K562 (cell line): ENCODE measurements at regions not wholly inside any gene's neighbourhood (a gene's known extent, or its start where the extent isn't known, plus 50 kb on each side); places are given as distances from the start of the nearest gene placed in this dataset.

Experiments used
- ATAC-seq: fragments of 200-7000 bp; cut with Tn5 transposase; 3 replicates; pipeline ENCODE4 v1.9.1; 2020; ENCODE audit warnings: moderate library complexity
- BruUV-seq: library from RNA; stranded (reverse); fragments of 400-500 nt; replicated peaks from 2 replicates; lab custom pipeline; 2021; lab: Mats Ljungman, UMichigan
- CTCF ChIA-PET: fragments of 300-600 bp; formaldehyde crosslinking; extraction: SDS; loops from one replicate; lab custom pipeline; 2021; ENCODE audit warnings: low intra/inter-chr PET ratio; lab: Yijun Ruan, JAX
- POLR2A ChIA-PET: fragments of 300-600, 350-650 bp; sonication (Branson Sonifier 250); formaldehyde crosslinking; extraction: SDS; loops from one replicate; lab custom pipeline; 2021; ENCODE audit warnings: antibody characterized with exemption, inconsistent platforms; lab: Yijun Ruan, JAX
- DNase-seq, 4 experiments: peaks; one replicate each; pipeline versions ENCODE4 v3.0.0 to v3.0.0-alpha.2; 2011 to 2018; ENCODE audit warnings: low spot score in 3 of 4, mixed read lengths in 3 of 4; ENCODE audit errors: extremely low read depth in 1 of 4
- FAIRE-seq: peaks from 2 replicates; lab custom pipeline; 2011; peaks lifted over from hg19 to GRCh38; lab: Jason Lieb, UNC
- H2AFZ ChIP-seq: 2 replicates; pipeline ENCODE4 v1.6.0; 2011; ENCODE audit warnings: low read depth, low read length, control low read depth, inconsistent platforms
- H3K27ac ChIP-seq: fragments of 200-600 bp; 3 replicates; pipeline ENCODE4 v1.8.0; 2011; ENCODE audit warnings: low read depth, mild to moderate bottlenecking, control low read depth, inconsistent platforms, low read length, moderate library complexity, mixed read lengths; ENCODE audit errors: extremely low read depth
- H3K27me3 ChIP-seq, 2 experiments: fragments of 300-600 bp in 1 of 2; 2 replicates in 1 of 2; 3 replicates in 1 of 2; pipeline versions ENCODE4 v1.6.0 to v1.8.0; 2011; ENCODE audit warnings: inconsistent platforms in 2 of 2, low read length in 2 of 2, mild to moderate bottlenecking in 1 of 2, mixed read lengths in 1 of 2, moderate library complexity in 1 of 2; ENCODE audit not compliant: control insufficient read depth in 2 of 2, insufficient read depth in 2 of 2
- H3K36me3 ChIP-seq: fragments of 300-600 bp; 3 replicates; pipeline ENCODE4 v1.8.0; 2011; ENCODE audit warnings: mild to moderate bottlenecking, low read length, inconsistent platforms; ENCODE audit not compliant: control insufficient read depth, insufficient read depth
- H3K4me1 ChIP-seq, 2 experiments: fragments of 200-600 bp in 1 of 2; replicated peaks in 1 of 2; 2 replicates in 1 of 2; 3 replicates in 1 of 2; pipeline versions ENCODE4 v1.5.1 to v1.8.0; 2011; ENCODE audit warnings: inconsistent platforms in 2 of 2, low read length in 2 of 2, mild to moderate bottlenecking in 1 of 2, mixed read lengths in 1 of 2, moderate library complexity in 1 of 2; ENCODE audit not compliant: control insufficient read depth in 2 of 2, insufficient read depth in 2 of 2
- H3K4me2 ChIP-seq: 2 replicates; pipeline ENCODE4 v1.6.1; 2011; ENCODE audit warnings: low read length, control low read depth, inconsistent platforms, mixed read lengths; ENCODE audit not compliant: insufficient read depth
- H3K4me3 ChIP-seq: fragments of 200-600 bp; sonication (generic), shearing (Covaris generic); 2 replicates; pipeline ENCODE4 v1.5.1; 2016; ENCODE audit warnings: control low read depth, inconsistent platforms
- H3K79me2 ChIP-seq: fragments of 200-600 bp; 3 replicates; pipeline ENCODE4 v1.8.0; 2011; ENCODE audit warnings: low read length, inconsistent platforms; ENCODE audit not compliant: control insufficient read depth, insufficient read depth
- H3K9ac ChIP-seq, 2 experiments: 2 replicates each; pipeline versions ENCODE4 v1.6.0 to v1.6.1; 2011; ENCODE audit warnings: low read depth in 2 of 2, low read length in 2 of 2, control low read depth in 1 of 2, inconsistent platforms in 1 of 2, mild to moderate bottlenecking in 1 of 2, mixed read lengths in 1 of 2; ENCODE audit not compliant: insufficient read depth in 1 of 2
- H3K9me1 ChIP-seq: one replicate; pipeline ENCODE4 v1.6.0; 2011; ENCODE audit warnings: inconsistent platforms, mild to moderate bottlenecking, low read length, moderate library complexity; ENCODE audit not compliant: control insufficient read depth, insufficient read depth
- H3K9me3 ChIP-seq: replicated peaks from 2 replicates; pipeline ENCODE4 v1.5.1; 2011; ENCODE audit warnings: low read depth, low read length, inconsistent platforms; ENCODE audit not compliant: control insufficient read depth, insufficient read depth
- H4K20me1 ChIP-seq: replicated peaks from 2 replicates; pipeline ENCODE4 v1.6.1; 2011; ENCODE audit warnings: low read length, inconsistent platforms, mixed read lengths; ENCODE audit not compliant: control insufficient read depth, insufficient read depth
- CEBPB ChIP-seq: fragments of 450-650 bp; IDR thresholded peaks from 2 replicates; pipeline ENCODE4 v1.6.1; 2016; ENCODE audit warnings: missing genetic modification characterization, missing compliant biosample characterization
- FIP1L1 ChIP-seq: fragments of 200-400 bp; formaldehyde crosslinking; IDR thresholded peaks from 2 replicates; pipeline ENCODE4 v1.6.1; 2018; ENCODE audit warnings: mild to moderate bottlenecking, low read depth, low read length; ENCODE audit not compliant: poor library complexity, severe bottlenecking
- SIRT6 ChIP-seq: IDR thresholded peaks from one replicate; pipeline ENCODE4 v1.6.1; 2012; ENCODE audit warnings: low read depth, mild to moderate bottlenecking, control low read depth, inconsistent platforms, low read length, moderate library complexity
- TCF7L2 ChIP-seq: fragments of 150-350 bp; IDR thresholded peaks from 2 replicates; pipeline ENCODE4 v1.6.1; 2016; ENCODE audit warnings: low read depth, mild to moderate bottlenecking, low read length, moderate library complexity
- ZNF253 ChIP-seq: fragments of 250-450 bp; sonication (Bioruptor Pico); conservative IDR thresholded peaks from 2 replicates; pipeline ENCODE4 v1.6.1; 2021; ENCODE audit warnings: mild to moderate bottlenecking
- WGBS: fragments of 100-300 bp; shearing (Covaris generic); methylation state at CpG from one replicate; pipeline ENCODE4 v1.1.6; 2016; ENCODE audit warnings: low coverage, mixed read lengths; ENCODE audit not compliant: insufficient coverage; ENCODE audit errors: missing lambda C conversion rate; 5-methylcytosine and 5-hydroxymethylcytosine counted together
- in situ Hi-C: fragments of 300-500 bp; cut with MboI; formaldehyde crosslinking; loops from 4 replicates; pipeline ENCODE4 v1.15.0; 2018; ENCODE audit warnings: inconsistent platforms, mixed read lengths
- intact Hi-C: fragments of 100-400 bp; cut with micrococcal nuclease; formaldehyde crosslinking; loops from 2 replicates; pipeline ENCODE4 v1.14.2; 2022
- TF ChIP-seq, protein P1 (sequence below): sonication (generic); formaldehyde crosslinking; IDR thresholded peaks from 2 replicates; pipeline ENCODE4 v1.8.0; 2022; ENCODE audit warnings: mild to moderate bottlenecking, missing genetic modification reagents
- TF ChIP-seq, protein P2 (sequence below): fragments of 250-450 bp; sonication (Bioruptor Pico); IDR thresholded peaks from 2 replicates; pipeline ENCODE4 v1.8.0; 2022; ENCODE audit warnings: moderate library complexity, mild to moderate bottlenecking, inconsistent platforms

DNA sequence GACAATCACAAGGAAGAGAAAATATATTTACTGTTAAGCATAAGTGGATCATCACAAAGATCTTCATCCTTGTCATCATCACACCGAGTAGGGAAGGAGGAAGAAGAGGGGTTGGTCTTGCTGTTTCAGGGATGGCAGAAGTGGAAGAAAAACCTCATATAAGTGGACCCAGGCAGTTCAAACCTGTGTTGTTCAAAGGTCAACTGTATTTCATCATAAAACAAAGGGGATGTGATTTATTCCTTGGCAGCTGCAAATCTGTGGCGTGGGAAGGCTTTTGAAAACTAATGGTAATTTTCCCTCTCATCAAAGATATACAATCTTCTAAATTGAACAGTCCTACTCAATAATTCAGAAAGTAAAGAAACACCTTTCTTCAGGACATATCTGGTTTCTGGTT is 129.9 kb upstream of the ABI3BP start:
- H3K79me2 ChIP-seq, result no peaks in the 10 kb centered on the region
- POLR2A ChIA-PET, result no interaction called here
- in situ Hi-C loops (no loop called here), intact Hi-C loops (no loop called here)
- BruUV-seq, result no TSS peak
- H3K9ac ChIP-seq, result no peak overlapping the region
- TF ChIP-seq, protein P1, sequence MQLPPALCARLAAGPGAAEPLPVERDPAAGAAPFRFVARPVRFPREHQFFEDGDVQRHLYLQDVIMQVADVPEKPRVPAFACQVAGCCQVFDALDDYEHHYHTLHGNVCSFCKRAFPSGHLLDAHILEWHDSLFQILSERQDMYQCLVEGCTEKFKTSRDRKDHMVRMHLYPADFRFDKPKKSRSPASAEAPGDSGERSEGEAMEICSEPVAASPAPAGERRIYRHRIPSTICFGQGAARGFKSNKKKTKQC, result no peak
- TF ChIP-seq ZNF253 (CRISPR knock-in tag), result no peak
- no peaks in the 10 kb centered on the region for H4K20me1 ChIP-seq
- CTCF ChIA-PET, result no interaction called here
- H3K27ac ChIP-seq, result no peak overlapping the region
- no peaks in the 10 kb centered on the region for H3K9me1 ChIP-seq
- no peaks in the 10 kb centered on the region for H3K9me3 ChIP-seq
- no peaks in the 10 kb centered on the region for H3K27me3 ChIP-seq
- DNase-seq, result no peak
- 11% methylated on average over 1 of the region's 2 CpGs for WGBS
- no peak overlapping the region for H3K4me3 ChIP-seq
- no peak for ATAC-seq
- no peaks in the 10 kb centered on the region for H3K36me3 ChIP-seq
- FAIRE-seq, result no peak
- H2AFZ ChIP-seq, result no peak overlapping the region
- H3K4me1 ChIP-seq, result 0 out of 5 replicates have a peak, but pooled peaks cover 0 to under 1% of the 10 kb centered on the region in 2 experiments
- H3K4me2 ChIP-seq, result no peak overlapping the region

DNA sequence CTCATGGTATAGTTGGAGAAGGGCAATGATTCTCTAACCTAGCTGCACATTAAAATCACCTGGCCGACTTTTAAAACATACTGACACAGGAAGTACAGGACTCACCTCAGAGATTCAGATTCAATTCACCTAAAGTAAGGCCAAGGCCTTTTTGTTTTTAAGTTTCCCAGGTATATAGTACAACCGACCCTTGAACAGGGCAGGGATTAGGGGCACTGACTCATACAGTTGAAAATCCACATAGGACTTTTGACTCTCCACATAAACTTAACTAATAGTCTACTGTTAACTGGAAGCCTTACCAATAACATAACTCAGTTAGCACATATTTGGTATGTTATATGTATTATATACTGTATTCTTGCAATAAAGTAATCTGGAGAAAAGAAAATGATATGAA is 129.5 kb upstream of the ABI3BP start:
- no peak for FAIRE-seq

More for the DNA sequence above, 129.5 kb upstream of the ABI3BP start:
- H3K27me3 ChIP-seq, result no peaks in the 10 kb centered on the region
- no TSS peak for BruUV-seq
- no peaks in the 10 kb centered on the region for H4K20me1 ChIP-seq
- intact Hi-C loops (no loop called here), in situ Hi-C loops (no loop called here)
- H3K4me2 ChIP-seq, result no peak overlapping the region
- no peaks in the 10 kb centered on the region for H3K79me2 ChIP-seq
- H3K9me3 ChIP-seq, result no peaks in the 10 kb centered on the region
- H3K9me1 ChIP-seq, result no peaks in the 10 kb centered on the region
- ChIA-PET CTCF (no interaction called here), POLR2A (no interaction called here)
- H3K4me3 ChIP-seq, result no peak overlapping the region
- TF ChIP-seq, protein P2, sequence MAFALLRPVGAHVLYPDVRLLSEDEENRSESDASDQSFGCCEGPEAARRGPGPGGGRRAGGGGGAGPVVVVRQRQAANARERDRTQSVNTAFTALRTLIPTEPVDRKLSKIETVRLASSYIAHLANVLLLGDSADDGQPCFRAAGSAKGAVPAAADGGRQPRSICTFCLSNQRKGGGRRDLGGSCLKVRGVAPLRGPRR, result no peak
- TF ChIP-seq TCF7L2 (no peak), CEBPB (tag) (no peak), FIP1L1 (no peak), SIRT6 (no peak)
- no peaks in the 10 kb centered on the region for H3K36me3 ChIP-seq
- no peak for DNase-seq
- H3K9ac ChIP-seq, result no peak overlapping the region
- H3K4me1 ChIP-seq, result 0 out of 5 replicates have a peak, but pooled peaks cover 0 to 5% of the 10 kb centered on the region in 2 experiments
- no peak overlapping the region for H3K27ac ChIP-seq
- ATAC-seq, result no peak
- no peak overlapping the region for H2AFZ ChIP-seq
- WGBS, result 19% methylated on average over 2 of the region's 2 CpGs
